ENCODE measurements at regions not wholly inside any gene's neighbourhood (a gene's known extent, or its start where the extent isn't known, plus 50 kb on each side); places are given as distances from the start of the nearest gene placed in this dataset.
A peak's percentile ranks its signal among the peaks of the same experiment; 100 is the strongest.

DNA sequence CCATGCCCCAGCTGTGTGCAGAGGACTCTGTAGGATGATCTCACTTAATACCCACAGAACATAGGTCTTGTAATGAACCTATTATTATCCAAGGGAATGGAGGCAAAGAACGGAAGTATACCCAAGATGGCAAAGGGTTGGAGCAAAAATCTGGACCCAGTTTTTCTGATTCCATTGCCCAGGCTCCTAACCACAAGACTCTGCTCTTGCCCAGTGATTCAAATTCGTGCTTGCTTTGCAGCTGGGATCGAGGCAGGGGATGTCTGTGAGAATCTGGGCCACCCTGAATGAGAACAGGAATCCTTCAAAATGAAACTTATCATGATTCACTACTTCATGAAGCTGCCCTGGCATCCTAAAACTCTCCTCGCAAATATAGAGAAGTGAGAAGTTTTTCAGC, 97.5 kb upstream of the KCNJ6 start:
- in situ Hi-C loops (cut with MboI), result no loop called here

GRCh38 chr21:38014298-38014697, 98.0 kb upstream of the KCNJ6 start:
- no peak for DNase-seq
- WGBS, 2 experiments (ENCODE audit: low coverage in 1 of 2, low lambda C conversion rate in 2 of 2, missing lambda C conversion rate in 2 of 2), result 0% methylated on average over 1 of the region's 1 CpG

More for the DNA sequence above, 97.5 kb upstream of the KCNJ6 start:
- Histone ChIP-seq H3K4me1 (ENCODE audit: insufficient read depth) (no peaks in the 10 kb centered on the region), H3F3A (ENCODE audit: insufficient read depth) (no peaks in the 10 kb centered on the region), H4K20me1 (ENCODE audit: insufficient read depth) (no peaks in the 10 kb centered on the region), H3K9me3 (ENCODE audit: low read depth) (no peaks in the 10 kb centered on the region), H3K9ac (no peak overlapping the region), H3K4me2 (ENCODE audit: unreplicated experiment) (no peak overlapping the region), H3K4me3 (no peak overlapping the region), H3K36me3 (ENCODE audit: low read depth) (no peaks in the 10 kb centered on the region), H3K9me2 (ENCODE audit: insufficient read depth) (no peaks in the 10 kb centered on the region), H3K27me3 (replicated peaks; ENCODE audit: insufficient read depth) (peaks cover 43% of the 10 kb centered on the region), H3K27ac (no peak overlapping the region), H2AFZ (no peak overlapping the region), H3K79me2 (ENCODE audit: insufficient read depth) (no peaks in the 10 kb centered on the region)
- no peak for DNase-seq
- no peak for TF ChIP-seq EZH2 (IDR thresholded peaks at IDR 0.05; ENCODE audit: insufficient read depth, poor library complexity, severe bottlenecking)
- no peak for TF ChIP-seq EZH2phosphoT487 (IDR thresholded peaks at IDR 0.05; ENCODE audit: insufficient read depth, low read depth)
- 27 to 38% methylated on average over 4 of the region's 4 CpGs for WGBS, 2 experiments (ENCODE audit: low coverage in 1 of 2, low lambda C conversion rate in 2 of 2, missing lambda C conversion rate in 2 of 2)

DNA sequence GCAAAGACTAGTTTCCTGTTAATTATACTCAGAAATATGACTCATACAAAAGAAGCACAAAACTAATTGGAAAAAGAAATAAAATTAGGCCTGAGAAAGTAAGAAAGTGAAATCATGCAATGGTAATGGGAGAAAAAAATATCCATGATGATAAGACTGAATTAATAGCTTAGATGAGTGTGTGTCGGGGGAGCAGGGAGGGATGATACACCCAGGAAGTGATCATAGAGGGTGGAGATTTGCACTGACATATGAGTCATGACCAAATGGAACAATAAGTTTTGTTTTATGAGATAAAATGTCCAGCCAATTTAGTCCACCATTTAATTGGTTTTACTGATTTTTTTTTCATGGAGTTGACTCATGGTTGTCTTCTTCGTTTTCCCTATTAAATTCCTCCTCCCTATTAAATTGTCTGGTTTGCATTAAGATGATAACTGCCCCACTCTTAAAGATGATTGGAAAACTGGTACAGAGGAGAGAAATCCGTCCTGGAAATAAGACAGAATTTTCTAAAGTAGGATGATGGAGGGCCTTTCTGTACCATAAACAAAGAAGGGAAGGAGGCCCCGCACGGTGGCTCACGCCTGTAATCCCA, 111.7 kb upstream of the KCNJ6 start:
- Histone ChIP-seq H3F3A (ENCODE audit: insufficient read depth) (peaks cover 3% of the 10 kb centered on the region; the same call in 1 of the 2 replicates), H3K36me3 (ENCODE audit: low read depth) (no peaks in the 10 kb centered on the region), H3K27ac (no peak overlapping the region), H3K9ac (no peak overlapping the region), H3K4me1 (ENCODE audit: insufficient read depth) (peaks cover 7% of the 10 kb centered on the region; the same call in 1 of the 2 replicates), H3K9me2 (ENCODE audit: insufficient read depth) (no peaks in the 10 kb centered on the region), H3K27me3 (replicated peaks; ENCODE audit: insufficient read depth) (peaks cover 40% of the 10 kb centered on the region), H3K4me2 (ENCODE audit: unreplicated experiment) (peak overlapping the region; percentile 11), H3K9me3 (ENCODE audit: low read depth) (no peaks in the 10 kb centered on the region), H3K4me3 (no peak overlapping the region), H2AFZ (no peak overlapping the region), H4K20me1 (ENCODE audit: insufficient read depth) (no peaks in the 10 kb centered on the region), H3K79me2 (ENCODE audit: insufficient read depth) (no peaks in the 10 kb centered on the region)
- in situ Hi-C loops (cut with MboI), result no loop called here
- DNase-seq, result peak; percentile 75
- TF ChIP-seq EZH2 (IDR thresholded peaks at IDR 0.05; ENCODE audit: insufficient read depth, poor library complexity, severe bottlenecking), result no peak
- no peak for TF ChIP-seq EZH2phosphoT487 (IDR thresholded peaks at IDR 0.05; ENCODE audit: insufficient read depth, low read depth)
- WGBS, 2 experiments (ENCODE audit: low coverage in 1 of 2, low lambda C conversion rate in 2 of 2, missing lambda C conversion rate in 2 of 2), result 54 to 57% methylated on average over 6 of the region's 6 CpGs

More at GRCh38 chr21:38014298-38014697, 98.0 kb upstream of the KCNJ6 start:
- Histone ChIP-seq H3K9me3 (ENCODE audit: low read depth) (no peaks in the 10 kb centered on the region), H3K4me1 (ENCODE audit: insufficient read depth) (no peaks in the 10 kb centered on the region), H4K20me1 (ENCODE audit: insufficient read depth) (no peaks in the 10 kb centered on the region), H3K79me2 (ENCODE audit: insufficient read depth) (no peaks in the 10 kb centered on the region), H3K9ac (no peak overlapping the region), H3K27ac (no peak overlapping the region), H3K27me3 (replicated peaks; ENCODE audit: insufficient read depth) (peaks cover 38% of the 10 kb centered on the region), H3K9me2 (ENCODE audit: insufficient read depth) (no peaks in the 10 kb centered on the region), H3K4me3 (no peak overlapping the region), H3F3A (ENCODE audit: insufficient read depth) (no peaks in the 10 kb centered on the region), H3K36me3 (ENCODE audit: low read depth) (no peaks in the 10 kb centered on the region), H3K4me2 (ENCODE audit: unreplicated experiment) (no peak overlapping the region), H2AFZ (no peak overlapping the region)
- in situ Hi-C loops (cut with MboI), result no loop called here
- TF ChIP-seq EZH2phosphoT487 (IDR thresholded peaks at IDR 0.05; ENCODE audit: insufficient read depth, low read depth) (no peak), EZH2 (IDR thresholded peaks at IDR 0.05; ENCODE audit: insufficient read depth, poor library complexity, severe bottlenecking) (no peak)

GRCh38 chr21:38032082-38032801, 116.0 kb upstream of the KCNJ6 start:
- Histone ChIP-seq H3K27ac (no peak overlapping the region), H4K20me1 (ENCODE audit: insufficient read depth) (no peaks in the 10 kb centered on the region), H3K79me2 (ENCODE audit: insufficient read depth) (no peaks in the 10 kb centered on the region), H3F3A (ENCODE audit: insufficient read depth) (peaks cover 3% of the 10 kb centered on the region; the same call in 1 of the 2 replicates), H3K4me3 (no peak overlapping the region), H3K36me3 (ENCODE audit: low read depth) (no peaks in the 10 kb centered on the region), H3K27me3 (replicated peaks; ENCODE audit: insufficient read depth) (peaks cover 25% of the 10 kb centered on the region; the same call in 1 of the 2 replicates), H3K9me3 (ENCODE audit: low read depth) (no peaks in the 10 kb centered on the region), H3K9ac (no peak overlapping the region), H3K9me2 (ENCODE audit: insufficient read depth) (no peaks in the 10 kb centered on the region), H3K4me1 (ENCODE audit: insufficient read depth) (peaks cover 7% of the 10 kb centered on the region; the same call in 1 of the 2 replicates), H3K4me2 (ENCODE audit: unreplicated experiment) (no peak overlapping the region), H2AFZ (no peak overlapping the region)
- no peak for TF ChIP-seq EZH2 (IDR thresholded peaks at IDR 0.05; ENCODE audit: insufficient read depth, poor library complexity, severe bottlenecking)
- in situ Hi-C loops (cut with MboI), result no loop called here
- 20 to 24% methylated on average over 4 of the region's 4 CpGs for WGBS, 2 experiments (ENCODE audit: low coverage in 1 of 2, low lambda C conversion rate in 2 of 2, missing lambda C conversion rate in 2 of 2)
- DNase-seq, result no peak
